Erythroblast (primary cell): ENCODE measurements at regions not wholly inside any gene's neighbourhood (a gene's known extent, or its start where the extent isn't known, plus 50 kb on each side); places are given as distances from the start of the nearest gene placed in this dataset.

Source experiments
- GATA1 ChIP-seq: IDR thresholded peaks from 2 replicates; pipeline ENCODE4 v1.6.1; 2011; ENCODE audit warnings: low read depth, mild to moderate bottlenecking, control low read depth, low read length, moderate library complexity
- POLR2A ChIP-seq: IDR thresholded peaks from 2 replicates; pipeline ENCODE4 v1.6.1; 2011; ENCODE audit warnings: mild to moderate bottlenecking, low read length

DNA sequence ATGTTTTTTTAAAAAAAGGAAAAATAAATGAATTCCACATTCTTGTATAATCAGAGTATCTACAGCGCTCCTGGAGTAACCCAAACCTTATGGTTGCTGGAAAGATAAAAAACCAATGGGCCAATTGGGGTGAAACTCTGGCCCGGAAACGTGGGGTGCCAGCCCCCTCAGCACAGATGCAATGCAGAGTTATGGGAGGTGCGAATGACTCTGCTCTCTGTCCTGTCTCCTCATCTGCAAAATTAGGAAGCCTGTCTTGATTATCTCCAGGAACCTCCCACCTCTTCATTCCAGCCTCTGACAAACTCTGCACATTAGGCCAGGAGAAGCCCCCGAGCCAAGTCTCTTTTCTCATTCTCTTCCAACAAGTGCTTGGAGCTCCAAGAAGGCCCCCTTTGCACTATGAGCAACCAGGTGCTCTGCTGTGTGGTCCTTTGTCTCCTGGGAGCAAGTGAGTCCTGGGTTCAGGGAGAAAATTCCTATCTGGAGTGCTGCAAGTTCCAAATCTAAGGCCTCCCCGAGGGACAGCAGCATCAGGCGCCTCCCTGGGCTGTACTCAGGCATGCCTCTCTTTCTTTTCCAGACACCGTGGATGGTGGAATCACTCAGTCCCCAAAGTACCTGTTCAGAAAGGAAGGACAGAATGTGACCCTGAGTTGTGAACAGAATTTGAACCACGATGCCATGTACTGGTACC, 130.5 kb upstream of the PRSS1 start:
- TF ChIP-seq POLR2A (no peak), GATA1 (no peak)
